Liver (tissue), 8 donors: ENCODE measurements at regions not wholly inside any gene's neighbourhood (a gene's known extent, or its start where the extent isn't known, plus 50 kb on each side); places are given as distances from the start of the nearest gene placed in this dataset.

Experiments
- DNase-seq: peaks from one replicate; pipeline ENCODE4 v3.0.0-alpha.2; 2017; ENCODE audit warnings: low spot score
- H3K27ac ChIP-seq, 2 donors: one replicate each; pipeline ENCODE4 v1.7.0; 2013; ENCODE audit warnings: inconsistent platforms in 2 of 2, low read length in 2 of 2, control low read depth in 1 of 2, low read depth in 1 of 2, mild to moderate bottlenecking in 1 of 2
- H3K27me3 ChIP-seq, 4 donors: one replicate each; pipeline versions ENCODE4 v1.6.1 to v1.7.0; 2013; ENCODE audit warnings: low read length in 3 of 4, inconsistent platforms in 1 of 4, mild to moderate bottlenecking in 1 of 4, moderate library complexity in 1 of 4; ENCODE audit not compliant: control insufficient read depth in 4 of 4, insufficient read depth in 4 of 4
- H3K36me3 ChIP-seq, 4 donors: one replicate each; pipeline versions ENCODE4 v1.6.1 to v1.7.0; 2013; ENCODE audit warnings: low read length in 3 of 4, mild to moderate bottlenecking in 3 of 4, low read depth in 1 of 4, moderate library complexity in 1 of 4; ENCODE audit not compliant: control insufficient read depth in 4 of 4, insufficient read depth in 3 of 4
- H3K4me1 ChIP-seq, 4 donors: one replicate each; pipeline versions ENCODE4 v1.6.1 to v1.7.0; 2013; ENCODE audit warnings: low read length in 3 of 4, mild to moderate bottlenecking in 3 of 4, moderate library complexity in 1 of 4; ENCODE audit not compliant: control insufficient read depth in 4 of 4, insufficient read depth in 4 of 4
- H3K4me3 ChIP-seq, 3 donors: one replicate each; pipeline versions ENCODE4 v1.6.1 to v1.7.0; 2013; ENCODE audit warnings: low read length in 3 of 3, control low read depth in 1 of 3, low read depth in 1 of 3, mild to moderate bottlenecking in 1 of 3
- H3K9ac ChIP-seq, 2 donors: one replicate each; pipeline ENCODE4 v1.7.0; 2013; ENCODE audit warnings: low read length in 2 of 2, mild to moderate bottlenecking in 2 of 2, moderate library complexity in 2 of 2, control low read depth in 1 of 2, low read depth in 1 of 2
- H3K9me3 ChIP-seq, 4 donors: one replicate each; pipeline versions ENCODE4 v1.6.1 to v1.7.0; 2013; ENCODE audit warnings: low read length in 3 of 4; ENCODE audit not compliant: control insufficient read depth in 4 of 4
- EGR1 ChIP-seq, 2 donors: IDR thresholded peaks; 2 replicates each; pipeline ENCODE4 v1.6.1; 2016 to 2018; ENCODE audit warnings: antibody characterized with exemption in 2 of 2, low read depth in 2 of 2
- FOXA1 ChIP-seq: IDR thresholded peaks from 2 replicates; pipeline ENCODE4 v1.6.1; 2016; ENCODE audit warnings: antibody characterized with exemption
- FOXA2 ChIP-seq: IDR thresholded peaks from 2 replicates; pipeline ENCODE4 v1.6.1; 2016; ENCODE audit warnings: antibody characterized with exemption
- GABPA ChIP-seq, 2 donors: IDR thresholded peaks in 1 of 2; conservative IDR thresholded peaks in 1 of 2; 2 replicates each; pipeline ENCODE4 v1.6.1; 2016; ENCODE audit warnings: antibody characterized with exemption in 2 of 2, mild to moderate bottlenecking in 1 of 2, moderate library complexity in 1 of 2
- HNF4A ChIP-seq, 2 donors: conservative IDR thresholded peaks; 2 replicates each; pipeline ENCODE4 v1.6.1; 2016; ENCODE audit warnings: antibody characterized with exemption in 2 of 2, mild to moderate bottlenecking in 2 of 2
- HNF4G ChIP-seq: IDR thresholded peaks from 2 replicates; pipeline ENCODE4 v1.6.1; 2016; ENCODE audit warnings: antibody characterized with exemption
- JUND ChIP-seq, 2 donors: IDR thresholded peaks; 2 replicates each; pipeline ENCODE4 v1.6.1; 2016; ENCODE audit warnings: antibody characterized with exemption in 2 of 2
- RXRA ChIP-seq, 2 donors: IDR thresholded peaks; 2 replicates each; pipeline ENCODE4 v1.6.1; 2017 to 2018; ENCODE audit warnings: antibody characterized with exemption in 2 of 2, mild to moderate bottlenecking in 1 of 2
- SP1 ChIP-seq: IDR thresholded peaks from 2 replicates; pipeline ENCODE4 v1.6.1; 2018; ENCODE audit warnings: antibody characterized with exemption, mild to moderate bottlenecking
- TAF1 ChIP-seq: conservative IDR thresholded peaks from 2 replicates; pipeline ENCODE4 v1.6.1; 2016; ENCODE audit warnings: antibody characterized with exemption, mild to moderate bottlenecking
- YY1 ChIP-seq: IDR thresholded peaks from 2 replicates; pipeline ENCODE4 v1.6.1; 2016; ENCODE audit warnings: antibody characterized with exemption, mild to moderate bottlenecking
- WGBS: extraction: QIAGEN DNeasy Blood & Tissue Kit; methylation state at CpG from one replicate; pipeline ENCODE4 v1.1.7; 2013; 5-methylcytosine and 5-hydroxymethylcytosine counted together
- TF ChIP-seq, protein P1 (sequence below): IDR thresholded peaks from 2 replicates; pipeline ENCODE4 v1.6.1; 2016; ENCODE audit warnings: antibody characterized with exemption, mild to moderate bottlenecking
- TF ChIP-seq, protein P2 (sequence below): IDR thresholded peaks from 2 replicates; pipeline ENCODE4 v1.6.1; 2016; ENCODE audit warnings: antibody characterized with exemption
- TF ChIP-seq, protein P3 (sequence below): IDR thresholded peaks from 2 replicates; pipeline ENCODE4 v1.6.1; 2016; ENCODE audit warnings: antibody characterized with exemption
- TF ChIP-seq, protein P4 (sequence below): IDR thresholded peaks from 2 replicates; pipeline ENCODE4 v1.6.1; 2016; ENCODE audit warnings: antibody characterized with exemption
- TF ChIP-seq, protein P5 (sequence below): fragments of 150-350 bp; IDR thresholded peaks from 2 replicates; pipeline ENCODE4 v1.5.1; 2017; ENCODE audit warnings: improper control_type of control experiment, low read depth, low read length; ENCODE audit not compliant: missing input control
- donor health status: healthy.
- donor health status: healthy.
- donor health status: healthy.
- donor health status: healthy.
- donor health status: healthy.

DNA sequence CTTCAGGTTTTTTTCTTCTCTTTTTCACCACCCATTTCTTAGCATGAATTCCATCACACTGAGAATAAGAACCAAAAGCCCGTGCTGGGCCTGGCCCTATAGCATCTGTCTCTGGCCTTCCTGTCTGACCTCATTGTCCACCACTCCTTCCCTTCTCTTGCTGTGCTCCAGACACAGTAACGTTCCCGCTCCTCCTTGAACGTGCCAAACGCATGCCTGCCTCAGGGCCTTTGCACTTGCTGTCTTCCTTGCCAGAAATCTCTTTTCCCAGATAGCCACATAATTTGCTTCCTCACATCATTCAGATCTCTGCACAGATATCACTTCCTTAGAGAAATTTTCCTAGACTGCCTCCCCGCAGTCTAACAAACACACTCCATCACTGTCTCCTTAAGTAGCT is 119.6 kb upstream of the CPSF6 start (continued):
- TF ChIP-seq, protein P1, sequence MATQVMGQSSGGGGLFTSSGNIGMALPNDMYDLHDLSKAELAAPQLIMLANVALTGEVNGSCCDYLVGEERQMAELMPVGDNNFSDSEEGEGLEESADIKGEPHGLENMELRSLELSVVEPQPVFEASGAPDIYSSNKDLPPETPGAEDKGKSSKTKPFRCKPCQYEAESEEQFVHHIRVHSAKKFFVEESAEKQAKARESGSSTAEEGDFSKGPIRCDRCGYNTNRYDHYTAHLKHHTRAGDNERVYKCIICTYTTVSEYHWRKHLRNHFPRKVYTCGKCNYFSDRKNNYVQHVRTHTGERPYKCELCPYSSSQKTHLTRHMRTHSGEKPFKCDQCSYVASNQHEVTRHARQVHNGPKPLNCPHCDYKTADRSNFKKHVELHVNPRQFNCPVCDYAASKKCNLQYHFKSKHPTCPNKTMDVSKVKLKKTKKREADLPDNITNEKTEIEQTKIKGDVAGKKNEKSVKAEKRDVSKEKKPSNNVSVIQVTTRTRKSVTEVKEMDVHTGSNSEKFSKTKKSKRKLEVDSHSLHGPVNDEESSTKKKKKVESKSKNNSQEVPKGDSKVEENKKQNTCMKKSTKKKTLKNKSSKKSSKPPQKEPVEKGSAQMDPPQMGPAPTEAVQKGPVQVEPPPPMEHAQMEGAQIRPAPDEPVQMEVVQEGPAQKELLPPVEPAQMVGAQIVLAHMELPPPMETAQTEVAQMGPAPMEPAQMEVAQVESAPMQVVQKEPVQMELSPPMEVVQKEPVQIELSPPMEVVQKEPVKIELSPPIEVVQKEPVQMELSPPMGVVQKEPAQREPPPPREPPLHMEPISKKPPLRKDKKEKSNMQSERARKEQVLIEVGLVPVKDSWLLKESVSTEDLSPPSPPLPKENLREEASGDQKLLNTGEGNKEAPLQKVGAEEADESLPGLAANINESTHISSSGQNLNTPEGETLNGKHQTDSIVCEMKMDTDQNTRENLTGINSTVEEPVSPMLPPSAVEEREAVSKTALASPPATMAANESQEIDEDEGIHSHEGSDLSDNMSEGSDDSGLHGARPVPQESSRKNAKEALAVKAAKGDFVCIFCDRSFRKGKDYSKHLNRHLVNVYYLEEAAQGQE = no peak
- TF ChIP-seq TAF1 (no peak), RXRA (IDR thresholded peaks at IDR 0.05) (no peak), HNF4A (conservative IDR thresholded peaks at IDR 0.05) (no peak)
- TF ChIP-seq, protein P2, sequence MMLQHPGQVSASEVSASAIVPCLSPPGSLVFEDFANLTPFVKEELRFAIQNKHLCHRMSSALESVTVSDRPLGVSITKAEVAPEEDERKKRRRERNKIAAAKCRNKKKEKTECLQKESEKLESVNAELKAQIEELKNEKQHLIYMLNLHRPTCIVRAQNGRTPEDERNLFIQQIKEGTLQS = no peak
- TF ChIP-seq, protein P3, sequence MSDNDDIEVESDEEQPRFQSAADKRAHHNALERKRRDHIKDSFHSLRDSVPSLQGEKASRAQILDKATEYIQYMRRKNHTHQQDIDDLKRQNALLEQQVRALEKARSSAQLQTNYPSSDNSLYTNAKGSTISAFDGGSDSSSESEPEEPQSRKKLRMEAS = no peak

DNA sequence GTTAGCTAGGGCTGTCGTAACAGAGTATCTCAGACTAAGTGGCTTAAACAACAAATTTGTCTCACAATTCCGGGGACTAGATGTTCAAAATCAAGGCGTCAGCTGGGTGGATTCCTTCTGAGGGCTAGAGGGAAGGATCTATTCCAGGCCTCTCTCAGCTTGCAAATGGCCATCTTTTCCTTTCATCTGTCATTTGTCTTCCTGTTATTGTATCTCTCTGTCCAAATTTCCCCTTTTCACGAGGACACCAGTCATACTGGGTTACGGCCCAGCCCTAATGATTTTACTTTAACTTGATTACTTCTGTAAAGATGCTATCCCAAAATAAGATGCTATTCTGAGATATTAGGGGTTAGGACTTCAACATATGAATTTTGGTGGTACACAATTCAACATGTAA is 119.0 kb upstream of the CPSF6 start:
- Histone ChIP-seq H3K27ac (no peak overlapping the region), H3K9me3 (no peaks in the 10 kb centered on the region), H3K4me3 (no peak overlapping the region), H3K9ac (no peak overlapping the region), H3K4me1 (peaks cover 0 to 3% (median 1%) of the 10 kb centered on the region in 4 donors), H3K36me3 (no peaks in the 10 kb centered on the region), H3K27me3 (no peaks in the 10 kb centered on the region)
- no peak for DNase-seq
- 70% methylated on average over 5 of the region's 5 CpGs for WGBS
- no peak for TF ChIP-seq FOXA1
- TF ChIP-seq, protein P4, sequence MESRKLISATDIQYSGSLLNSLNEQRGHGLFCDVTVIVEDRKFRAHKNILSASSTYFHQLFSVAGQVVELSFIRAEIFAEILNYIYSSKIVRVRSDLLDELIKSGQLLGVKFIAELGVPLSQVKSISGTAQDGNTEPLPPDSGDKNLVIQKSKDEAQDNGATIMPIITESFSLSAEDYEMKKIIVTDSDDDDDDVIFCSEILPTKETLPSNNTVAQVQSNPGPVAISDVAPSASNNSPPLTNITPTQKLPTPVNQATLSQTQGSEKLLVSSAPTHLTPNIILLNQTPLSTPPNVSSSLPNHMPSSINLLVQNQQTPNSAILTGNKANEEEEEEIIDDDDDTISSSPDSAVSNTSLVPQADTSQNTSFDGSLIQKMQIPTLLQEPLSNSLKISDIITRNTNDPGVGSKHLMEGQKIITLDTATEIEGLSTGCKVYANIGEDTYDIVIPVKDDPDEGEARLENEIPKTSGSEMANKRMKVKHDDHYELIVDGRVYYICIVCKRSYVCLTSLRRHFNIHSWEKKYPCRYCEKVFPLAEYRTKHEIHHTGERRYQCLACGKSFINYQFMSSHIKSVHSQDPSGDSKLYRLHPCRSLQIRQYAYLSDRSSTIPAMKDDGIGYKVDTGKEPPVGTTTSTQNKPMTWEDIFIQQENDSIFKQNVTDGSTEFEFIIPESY = no peak

DNA sequence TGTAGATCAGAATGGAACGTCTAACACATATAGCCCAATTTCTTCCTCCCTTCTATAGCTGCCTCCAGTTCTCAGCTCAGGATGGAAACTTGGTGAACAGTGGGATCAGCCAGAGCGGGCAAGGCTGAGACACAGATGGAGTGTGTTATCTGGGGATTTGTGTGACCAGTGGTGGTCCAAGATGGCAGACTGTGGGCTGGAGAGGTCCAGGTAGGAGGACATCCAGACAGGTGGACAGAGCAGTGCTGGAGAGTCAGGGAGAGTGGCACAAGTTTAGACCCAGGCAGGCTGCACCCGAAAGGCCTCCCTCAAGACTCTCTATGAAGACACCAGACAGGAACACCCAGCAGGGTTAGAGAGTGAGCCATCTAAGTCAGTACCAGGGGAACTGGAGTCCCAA is 116.1 kb upstream of the CPSF6 start:
- H3K36me3 ChIP-seq = no peaks in the 10 kb centered on the region
- H3K9me3 ChIP-seq = no peaks in the 10 kb centered on the region
- H3K9ac ChIP-seq = no peak overlapping the region
- DNase-seq = no peak
- H3K4me3 ChIP-seq = no peak overlapping the region
- H3K27ac ChIP-seq = no peak overlapping the region
- no peaks in the 10 kb centered on the region for H3K27me3 ChIP-seq
- peaks cover 0 to 3% (median 1%) of the 10 kb centered on the region in 4 donors for H3K4me1 ChIP-seq
- TF ChIP-seq SP1 (no peak), GABPA (IDR thresholded peaks at IDR 0.05 in 1 of 2, conservative IDR thresholded peaks at IDR 0.05 in 1 of 2) (no peak), TAF1 (no peak), JUND (IDR thresholded peaks at IDR 0.05) (no peak), RXRA (IDR thresholded peaks at IDR 0.05) (no peak), HNF4G (no peak), EGR1 (IDR thresholded peaks at IDR 0.05; ENCODE audit: low read depth in 2 of 2) (no peak), FOXA2 (no peak), YY1 (no peak)
- TF ChIP-seq, protein P1 = no peak
- TF ChIP-seq, protein P2 = no peak
- TF ChIP-seq, protein P5, sequence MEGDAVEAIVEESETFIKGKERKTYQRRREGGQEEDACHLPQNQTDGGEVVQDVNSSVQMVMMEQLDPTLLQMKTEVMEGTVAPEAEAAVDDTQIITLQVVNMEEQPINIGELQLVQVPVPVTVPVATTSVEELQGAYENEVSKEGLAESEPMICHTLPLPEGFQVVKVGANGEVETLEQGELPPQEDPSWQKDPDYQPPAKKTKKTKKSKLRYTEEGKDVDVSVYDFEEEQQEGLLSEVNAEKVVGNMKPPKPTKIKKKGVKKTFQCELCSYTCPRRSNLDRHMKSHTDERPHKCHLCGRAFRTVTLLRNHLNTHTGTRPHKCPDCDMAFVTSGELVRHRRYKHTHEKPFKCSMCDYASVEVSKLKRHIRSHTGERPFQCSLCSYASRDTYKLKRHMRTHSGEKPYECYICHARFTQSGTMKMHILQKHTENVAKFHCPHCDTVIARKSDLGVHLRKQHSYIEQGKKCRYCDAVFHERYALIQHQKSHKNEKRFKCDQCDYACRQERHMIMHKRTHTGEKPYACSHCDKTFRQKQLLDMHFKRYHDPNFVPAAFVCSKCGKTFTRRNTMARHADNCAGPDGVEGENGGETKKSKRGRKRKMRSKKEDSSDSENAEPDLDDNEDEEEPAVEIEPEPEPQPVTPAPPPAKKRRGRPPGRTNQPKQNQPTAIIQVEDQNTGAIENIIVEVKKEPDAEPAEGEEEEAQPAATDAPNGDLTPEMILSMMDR = no peak
- TF ChIP-seq, protein P4 = no peak
- 93% methylated on average over 3 of the region's 3 CpGs for WGBS
